B cell (primary cell): ENCODE measurements at regions not wholly inside any gene's neighbourhood (a gene's known extent, or its start where the extent isn't known, plus 50 kb on each side); places are given as distances from the start of the nearest gene placed in this dataset.

ENCODE experiments used
- ATAC-seq: fragments of 200-7000 bp; cut with Tn5 transposase; one replicate; pipeline ENCODE4 v1.10.0; 2021; ENCODE audit warnings: low read depth, mild to moderate bottlenecking, moderate number of reproducible peaks, moderate library complexity
- CTCF ChIA-PET: fragments of 350-600 bp; sonication (Branson Sonifier 250); formaldehyde crosslinking; loops from one replicate; lab custom pipeline; 2021; ENCODE audit warnings: antibody characterized with exemption, inconsistent platforms; lab: Charles Lee
- POLR2A ChIA-PET: fragments of 350-600 bp; sonication (Branson Sonifier 250); formaldehyde crosslinking; loops from one replicate; lab custom pipeline; 2021; ENCODE audit warnings: antibody characterized with exemption; lab: Charles Lee
- DNase-seq: peaks from one replicate; pipeline ENCODE4 v3.0.0; 2013
- H2AFZ ChIP-seq: 2 replicates; pipeline ENCODE4 v1.6.1; 2012; ENCODE audit warnings: mild to moderate bottlenecking, low read depth, low read length; ENCODE audit not compliant: insufficient read depth, poor library complexity, severe bottlenecking
- H3K27ac ChIP-seq, 2 donors: 1 replicate in 1 of 2; 2 replicates in 1 of 2; pipeline ENCODE4 v1.5.1; 2012 to 2013; ENCODE audit warnings: low read length in 2 of 2, mild to moderate bottlenecking in 2 of 2, moderate library complexity in 1 of 2
- H3K27me3 ChIP-seq, 4 experiments: fragments of 200-600 bp in 1 of 4; sonication (generic) in 1 of 4; replicated peaks in 1 of 4; 1 replicate in 2 of 4; 2 replicates in 2 of 4; pipeline versions ENCODE4 v1.6.1 to v1.7.0; 2013 to 2016; ENCODE audit warnings: low read length in 3 of 4, mild to moderate bottlenecking in 2 of 4, mixed read lengths in 1 of 4, moderate library complexity in 1 of 4; ENCODE audit not compliant: insufficient read depth in 4 of 4, control insufficient read depth in 3 of 4; ENCODE audit errors: control extremely low read depth in 1 of 4
- H3K36me3 ChIP-seq, 2 experiments: replicated peaks in 1 of 2; 1 replicate in 1 of 2; 2 replicates in 1 of 2; pipeline versions ENCODE4 v1.6.1 to v1.7.1; 2013; ENCODE audit warnings: low read length in 1 of 2; ENCODE audit not compliant: insufficient read depth in 2 of 2, control insufficient read depth in 1 of 2; ENCODE audit errors: control extremely low read depth in 1 of 2, extremely low read depth in 1 of 2
- H3K4me1 ChIP-seq, 2 donors: fragments of 200-600 bp in 1 of 2; sonication (generic) in 1 of 2; 1 replicate in 1 of 2; 2 replicates in 1 of 2; pipeline versions ENCODE4 v1.5.1 to v1.6.1; 2013 to 2017; ENCODE audit warnings: low read length in 2 of 2; ENCODE audit not compliant: control insufficient read depth in 2 of 2, insufficient read depth in 2 of 2
- H3K4me2 ChIP-seq: replicated peaks from 2 replicates; pipeline ENCODE3; 2012; ENCODE audit warnings: mild to moderate bottlenecking, low read depth, low read length; ENCODE audit not compliant: poor library complexity, severe bottlenecking
- H3K4me3 ChIP-seq, 5 experiments: fragments of 200-600 bp in 1 of 5; sonication (generic) in 1 of 5; 1 replicate in 3 of 5; 2 replicates in 2 of 5; pipeline versions ENCODE4 v1.5.1 to v1.7.0; 2011 to 2016; ENCODE audit warnings: low read length in 4 of 5, mild to moderate bottlenecking in 4 of 5, low read depth in 2 of 5, control low read depth in 1 of 5, moderate library complexity in 1 of 5; ENCODE audit not compliant: insufficient read depth in 1 of 5; ENCODE audit errors: control extremely low read depth in 1 of 5, extremely low read depth in 1 of 5
- H3K79me2 ChIP-seq: fragments of 200-600 bp; sonication (generic); one replicate; pipeline ENCODE4 v1.6.0; 2016; ENCODE audit warnings: low read length; ENCODE audit not compliant: control insufficient read depth, insufficient read depth
- H3K9ac ChIP-seq: fragments of 200-600 bp; sonication (generic); 2 replicates; pipeline ENCODE4 v1.6.1; 2017; ENCODE audit warnings: mild to moderate bottlenecking, low read length, moderate library complexity
- H3K9me3 ChIP-seq, 3 donors: one replicate each; pipeline versions ENCODE4 v1.6.1 to v1.7.1; 2013; ENCODE audit warnings: low read length in 2 of 3; ENCODE audit not compliant: control insufficient read depth in 2 of 3, insufficient read depth in 1 of 3; ENCODE audit errors: control extremely low read depth in 1 of 3
- H4K20me1 ChIP-seq: 2 replicates; pipeline ENCODE4 v1.6.0; 2012; ENCODE audit warnings: mild to moderate bottlenecking, low read length; ENCODE audit not compliant: insufficient read depth, control insufficient read depth, poor library complexity, severe bottlenecking
- H3K27ac Mint-ChIP-seq: one replicate; pipeline ENCODE4 v1.8.0; 2021; ENCODE audit warnings: mixed read lengths
- H3K27me3 Mint-ChIP-seq: one replicate; pipeline ENCODE4 v1.8.0; 2021; ENCODE audit warnings: mixed read lengths
- H3K4me1 Mint-ChIP-seq: one replicate; pipeline ENCODE4 v1.8.0; 2021; ENCODE audit warnings: mixed read lengths
- H3K4me3 Mint-ChIP-seq: one replicate; pipeline ENCODE4 v1.8.0; 2021; ENCODE audit warnings: mixed read lengths
- H3K9me3 Mint-ChIP-seq: one replicate; pipeline ENCODE4 v1.8.0; 2022; ENCODE audit warnings: mixed read lengths; ENCODE audit not compliant: insufficient read depth
- EZH2 ChIP-seq: IDR thresholded peaks from 2 replicates; pipeline ENCODE4 v1.6.1; 2012; ENCODE audit warnings: borderline replicate concordance, low read depth, mild to moderate bottlenecking, moderate library complexity, low read length; ENCODE audit not compliant: insufficient read depth, poor library complexity, severe bottlenecking
- WGBS: methylation state at CpG from one replicate; pipeline ENCODE4 v1.1.5; 2013; ENCODE audit warnings: missing lambda C conversion rate; ENCODE audit not compliant: insufficient coverage; 5-methylcytosine and 5-hydroxymethylcytosine counted together
- intact Hi-C: fragments of 100-400 bp; cut with micrococcal nuclease; formaldehyde crosslinking; loops from one replicate; pipeline ENCODE4 v1.10.0; 2022
- TF ChIP-seq, protein P1 (sequence below): fragments of 200-600 bp; IDR thresholded peaks from one replicate; pipeline ENCODE4 v1.8.0; 2022; ENCODE audit warnings: antibody characterized with exemption, mild to moderate bottlenecking

DNA sequence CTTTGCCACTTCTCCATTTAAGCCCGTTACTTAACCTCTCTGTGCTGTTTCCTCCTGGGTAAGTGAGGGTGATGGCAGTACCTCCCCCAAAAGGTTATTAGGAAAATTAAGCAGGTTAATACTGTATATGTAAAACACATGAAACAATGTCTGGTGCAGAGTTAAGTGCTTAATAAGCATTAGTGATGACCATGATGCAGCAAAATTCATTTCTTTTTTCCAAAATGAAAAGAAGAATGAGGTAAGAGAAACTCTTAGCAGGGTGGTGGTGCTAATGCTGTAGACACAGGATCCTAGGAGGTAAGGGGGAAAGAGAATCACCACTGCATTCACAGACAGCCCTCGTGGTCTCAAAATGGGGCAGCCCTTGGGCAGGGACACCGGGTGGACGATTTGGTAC is 115.1 kb upstream of the RAI14 start:
- no peak for DNase-seq
- Histone ChIP-seq H3K79me2 (no peaks in the 10 kb centered on the region), H3K4me3 (no peak overlapping the region), H2AFZ (no peak overlapping the region), H3K27ac (no peak overlapping the region), H3K27me3 (peaks cover 0 to 9% (median 3%) of the 10 kb centered on the region in 4 experiments), H3K36me3 (no peaks in the 10 kb centered on the region), H3K9ac (no peak overlapping the region), H3K4me2 (no peak overlapping the region), H4K20me1 (no peaks in the 10 kb centered on the region), H3K9me3 (peaks cover 0 to 6% (median 6%) of the 10 kb centered on the region in 3 donors), H3K4me1 (no peaks in the 10 kb centered on the region)
- POLR2A ChIA-PET = no interaction called here
- CTCF ChIA-PET = no interaction called here
- intact Hi-C loops = no loop called here
- TF ChIP-seq EZH2 = no peak
- TF ChIP-seq, protein P1, sequence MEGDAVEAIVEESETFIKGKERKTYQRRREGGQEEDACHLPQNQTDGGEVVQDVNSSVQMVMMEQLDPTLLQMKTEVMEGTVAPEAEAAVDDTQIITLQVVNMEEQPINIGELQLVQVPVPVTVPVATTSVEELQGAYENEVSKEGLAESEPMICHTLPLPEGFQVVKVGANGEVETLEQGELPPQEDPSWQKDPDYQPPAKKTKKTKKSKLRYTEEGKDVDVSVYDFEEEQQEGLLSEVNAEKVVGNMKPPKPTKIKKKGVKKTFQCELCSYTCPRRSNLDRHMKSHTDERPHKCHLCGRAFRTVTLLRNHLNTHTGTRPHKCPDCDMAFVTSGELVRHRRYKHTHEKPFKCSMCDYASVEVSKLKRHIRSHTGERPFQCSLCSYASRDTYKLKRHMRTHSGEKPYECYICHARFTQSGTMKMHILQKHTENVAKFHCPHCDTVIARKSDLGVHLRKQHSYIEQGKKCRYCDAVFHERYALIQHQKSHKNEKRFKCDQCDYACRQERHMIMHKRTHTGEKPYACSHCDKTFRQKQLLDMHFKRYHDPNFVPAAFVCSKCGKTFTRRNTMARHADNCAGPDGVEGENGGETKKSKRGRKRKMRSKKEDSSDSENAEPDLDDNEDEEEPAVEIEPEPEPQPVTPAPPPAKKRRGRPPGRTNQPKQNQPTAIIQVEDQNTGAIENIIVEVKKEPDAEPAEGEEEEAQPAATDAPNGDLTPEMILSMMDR = no peak
- H3K4me1 Mint-ChIP-seq = no peaks in the 10 kb centered on the region
- peaks cover 21% of the 10 kb centered on the region for H3K9me3 Mint-ChIP-seq
- WGBS = no CpG with 5 or more reads among the region's 4 CpGs
- H3K27ac Mint-ChIP-seq = no peak overlapping the region
- no peak for ATAC-seq
- peaks cover 37% of the 10 kb centered on the region for H3K27me3 Mint-ChIP-seq
- H3K4me3 Mint-ChIP-seq = no peak overlapping the region

DNA sequence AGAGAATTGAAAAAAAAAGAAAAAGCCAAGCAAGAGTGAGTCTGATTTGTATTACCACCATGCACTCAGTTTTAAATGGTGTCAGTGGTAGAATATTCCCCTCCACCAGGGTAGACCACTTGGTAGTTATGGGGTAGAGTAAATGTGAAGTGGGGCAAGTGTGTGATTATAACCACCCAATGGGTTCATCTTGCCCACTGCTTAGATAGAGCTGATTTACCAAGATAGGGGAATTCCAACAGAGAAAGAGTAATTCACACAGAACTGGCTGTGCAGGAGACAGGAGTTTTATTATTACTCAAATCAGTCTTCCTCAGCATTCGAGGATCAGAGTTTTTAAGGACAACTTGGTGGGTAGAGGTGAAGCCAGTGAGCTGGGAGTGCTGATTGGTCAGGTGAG is 113.3 kb upstream of the RAI14 start:
- no peak overlapping the region for H3K9ac ChIP-seq
- no peaks in the 10 kb centered on the region for H3K4me1 ChIP-seq
- Mint-ChIP-seq H3K27ac (no peak overlapping the region), H3K4me1 (no peaks in the 10 kb centered on the region), H3K27me3 (peaks cover 37% of the 10 kb centered on the region), H3K4me3 (no peak overlapping the region), H3K9me3 (peaks cover 30% of the 10 kb centered on the region)
- no peak overlapping the region for H3K4me3 ChIP-seq
- ChIA-PET CTCF (no interaction called here), POLR2A (no interaction called here)
- H2AFZ ChIP-seq = no peak overlapping the region
- no peak overlapping the region for H3K4me2 ChIP-seq
- no peak overlapping the region for H3K27ac ChIP-seq
- peaks cover 0 to 8% (median 6%) of the 10 kb centered on the region in 3 donors for H3K9me3 ChIP-seq
- no peak for DNase-seq
- WGBS = 100% methylated on average over 1 of the region's 1 CpG
- H4K20me1 ChIP-seq = no peaks in the 10 kb centered on the region
- no peaks in the 10 kb centered on the region for H3K36me3 ChIP-seq
- H3K27me3 ChIP-seq = peaks cover 0 to 7% (median 3%) of the 10 kb centered on the region in 4 experiments
- no peaks in the 10 kb centered on the region for H3K79me2 ChIP-seq
- no peak for TF ChIP-seq EZH2
- TF ChIP-seq, protein P1 = no peak
- ATAC-seq = no peak
- intact Hi-C loops = no loop called here
